Mesendoderm (in vitro differentiated cells): ENCODE measurements at regions not wholly inside any gene's neighbourhood (a gene's known extent, or its start where the extent isn't known, plus 50 kb on each side); places are given as distances from the start of the nearest gene placed in this dataset.

Experiments used
- DNase-seq: peaks from one replicate; pipeline ENCODE4 v3.0.0; 2013
- H2AK5ac ChIP-seq: 2 replicates; pipeline ENCODE4 v1.6.1; 2013; ENCODE audit warnings: low read length, inconsistent platforms
- H2BK120ac ChIP-seq: 2 replicates; pipeline ENCODE4 v1.6.1; 2013; ENCODE audit warnings: low read depth, mild to moderate bottlenecking, low read length, moderate library complexity, mixed read lengths
- H2BK15ac ChIP-seq: replicated peaks from 2 replicates; pipeline ENCODE4 v1.6.1; 2013; ENCODE audit warnings: low read depth, mild to moderate bottlenecking, moderate library complexity
- H2BK5ac ChIP-seq: 2 replicates; pipeline ENCODE4 v1.6.1; 2013; ENCODE audit warnings: low read length, inconsistent platforms
- H3K18ac ChIP-seq: 2 replicates; pipeline ENCODE4 v1.6.1; 2013; ENCODE audit warnings: mild to moderate bottlenecking, low read length, mixed read lengths
- H3K23ac ChIP-seq: one replicate; pipeline ENCODE4 v1.6.1; 2013; ENCODE audit warnings: low read length
- H3K27ac ChIP-seq: 2 replicates; pipeline ENCODE4 v1.5.1; 2013; ENCODE audit warnings: low read depth, mild to moderate bottlenecking, inconsistent platforms, low read length, moderate library complexity
- H3K27me3 ChIP-seq: 2 replicates; pipeline ENCODE4 v1.6.1; 2013; ENCODE audit warnings: low read length, control low read depth, mild to moderate bottlenecking, inconsistent platforms; ENCODE audit not compliant: insufficient read depth, poor library complexity
- H3K36me3 ChIP-seq: 2 replicates; pipeline ENCODE4 v1.6.1; 2013; ENCODE audit warnings: low read length, inconsistent platforms; ENCODE audit not compliant: control insufficient read depth, insufficient read depth
- H3K4ac ChIP-seq: one replicate; pipeline ENCODE4 v1.6.1; 2013; ENCODE audit warnings: low read depth, mild to moderate bottlenecking, low read length, moderate library complexity
- H3K4me1 ChIP-seq: 2 replicates; pipeline ENCODE4 v1.6.1; 2013; ENCODE audit warnings: low read depth, low read length, inconsistent platforms; ENCODE audit not compliant: control insufficient read depth
- H3K4me2 ChIP-seq: 2 replicates; pipeline ENCODE4 v1.6.1; 2013; ENCODE audit warnings: low read length
- H3K4me3 ChIP-seq: 2 replicates; pipeline ENCODE4 v1.5.1; 2013; ENCODE audit warnings: mild to moderate bottlenecking, low read length
- H3K56ac ChIP-seq: one replicate; pipeline ENCODE4 v1.6.1; 2013; ENCODE audit warnings: low read length
- H3K79me1 ChIP-seq: 2 replicates; pipeline ENCODE4 v1.6.1; 2013; ENCODE audit warnings: low read length, inconsistent platforms
- H3K79me2 ChIP-seq: 2 replicates; pipeline ENCODE4 v1.6.1; 2013; ENCODE audit warnings: mild to moderate bottlenecking, low read length; ENCODE audit not compliant: control insufficient read depth, insufficient read depth
- H3K9ac ChIP-seq: 2 replicates; pipeline ENCODE4 v1.6.1; 2013; ENCODE audit warnings: low read length, inconsistent platforms
- H4K5ac ChIP-seq: one replicate; pipeline ENCODE4 v1.6.1; 2013; ENCODE audit warnings: low read length
- H4K8ac ChIP-seq: one replicate; pipeline ENCODE4 v1.6.1; 2013; ENCODE audit warnings: low read depth, mild to moderate bottlenecking, control low read depth, low read length, moderate library complexity
- WGBS: extraction: QIAGEN DNeasy Blood & Tissue Kit; methylation state at CpG from one replicate; pipeline ENCODE4 v1.1.7; 2013; ENCODE audit warnings: low lambda C conversion rate, missing lambda C conversion rate; ENCODE audit not compliant: insufficient coverage; ENCODE audit errors: extremely low coverage; 5-methylcytosine and 5-hydroxymethylcytosine counted together

GRCh38 chr6:67974931-67975330 is 660.2 kb upstream of the ADGRB3 start:
- Histone ChIP-seq H3K4ac (no peak overlapping the region), H3K23ac (no peak overlapping the region), H3K18ac (no peak overlapping the region), H3K4me1 (no peaks in the 10 kb centered on the region), H3K9ac (no peak overlapping the region), H3K27me3 (no peaks in the 10 kb centered on the region), H2BK5ac (no peak overlapping the region), H3K4me2 (no peak overlapping the region), H4K8ac (no peak overlapping the region), H3K79me2 (no peaks in the 10 kb centered on the region), H2AK5ac (no peak overlapping the region), H3K79me1 (no peaks in the 10 kb centered on the region), H2BK15ac (no peak overlapping the region), H4K5ac (no peak overlapping the region), H3K4me3 (no peak overlapping the region), H3K36me3 (no peaks in the 10 kb centered on the region), H3K56ac (no peak overlapping the region), H2BK120ac (no peak overlapping the region), H3K27ac (no peak overlapping the region)
- DNase-seq: no peak

- H3K4ac ChIP-seq: no peak overlapping the region
- H3K79me2 ChIP-seq: no peaks in the 10 kb centered on the region
- no peak overlapping the region for H4K8ac ChIP-seq
- no peaks in the 10 kb centered on the region for H3K36me3 ChIP-seq
- no peaks in the 10 kb centered on the region for H3K4me1 ChIP-seq
- H3K56ac ChIP-seq: no peak overlapping the region
- no peak overlapping the region for H4K5ac ChIP-seq
- H3K27ac ChIP-seq: no peak overlapping the region
- 100% methylated on average over 1 of the region's 1 CpG for whole genome bisulfite sequencing
- H3K4me2 ChIP-seq: no peak overlapping the region
- H3K27me3 ChIP-seq: no peaks in the 10 kb centered on the region
- no peak overlapping the region for H3K4me3 ChIP-seq
- no peak overlapping the region for H3K23ac ChIP-seq
- H3K18ac ChIP-seq: no peak overlapping the region
- no peak overlapping the region for H3K9ac ChIP-seq
- H2BK120ac ChIP-seq: no peak overlapping the region
- H2BK5ac ChIP-seq: no peak overlapping the region
- no peak for DNase-seq
- H3K79me1 ChIP-seq: no peaks in the 10 kb centered on the region
- no peak overlapping the region for H2BK15ac ChIP-seq
- H2AK5ac ChIP-seq: no peak overlapping the region
Observed at GRCh38 chr6:67971812-67972211, 663.3 kb upstream of the ADGRB3 start.

GRCh38 chr6:67966830-67967229 is 668.3 kb upstream of the ADGRB3 start:
- Histone ChIP-seq H3K79me1 (no peaks in the 10 kb centered on the region), H3K56ac (no peak overlapping the region), H3K9ac (no peak overlapping the region), H3K27ac (no peak overlapping the region), H3K23ac (no peak overlapping the region), H3K4me1 (no peaks in the 10 kb centered on the region), H2BK120ac (no peak overlapping the region), H2BK15ac (no peak overlapping the region), H3K79me2 (no peaks in the 10 kb centered on the region), H4K5ac (no peak overlapping the region), H4K8ac (no peak overlapping the region), H3K36me3 (no peaks in the 10 kb centered on the region), H3K18ac (no peak overlapping the region), H2AK5ac (no peak overlapping the region), H3K4ac (no peak overlapping the region), H3K4me2 (no peak overlapping the region), H3K4me3 (no peak overlapping the region), H2BK5ac (no peak overlapping the region), H3K27me3 (no peaks in the 10 kb centered on the region)
- WGBS: no CpG with 5 or more reads among the region's 1 CpG
- no peak for DNase-seq

- no peak overlapping the region for H2BK15ac ChIP-seq
- no peak overlapping the region for H4K8ac ChIP-seq
- no peak overlapping the region for H3K4me3 ChIP-seq
- no peak overlapping the region for H3K56ac ChIP-seq
- no peak overlapping the region for H4K5ac ChIP-seq
- no peaks in the 10 kb centered on the region for H3K79me2 ChIP-seq
- no peaks in the 10 kb centered on the region for H3K27me3 ChIP-seq
- H3K18ac ChIP-seq: no peak overlapping the region
- H3K23ac ChIP-seq: no peak overlapping the region
- H3K9ac ChIP-seq: no peak overlapping the region
- no peaks in the 10 kb centered on the region for H3K79me1 ChIP-seq
- no peak overlapping the region for H2BK120ac ChIP-seq
- H2AK5ac ChIP-seq: no peak overlapping the region
- H3K4me1 ChIP-seq: no peaks in the 10 kb centered on the region
- no peak overlapping the region for H2BK5ac ChIP-seq
- H3K4me2 ChIP-seq: no peak overlapping the region
- H3K4ac ChIP-seq: no peak overlapping the region
- H3K36me3 ChIP-seq: no peaks in the 10 kb centered on the region
- H3K27ac ChIP-seq: no peak overlapping the region
- DNase-seq: peak; percentile 37
Observed at GRCh38 chr6:67956352-67956751, 678.7 kb upstream of the ADGRB3 start.

GRCh38 chr6:67952948-67953347 is 682.1 kb upstream of the ADGRB3 start:
- WGBS: no CpG with 5 or more reads among the region's 1 CpG
- no peak overlapping the region for H2BK5ac ChIP-seq
- DNase-seq: no peak

GRCh38 chr6:67952121-67952520 is 683.0 kb upstream of the ADGRB3 start:
- no peak overlapping the region for H3K56ac ChIP-seq
- H3K27me3 ChIP-seq: no peaks in the 10 kb centered on the region
- no CpG with 5 or more reads among the region's 1 CpG for whole genome bisulfite sequencing
- H3K79me2 ChIP-seq: no peaks in the 10 kb centered on the region
- no peak overlapping the region for H4K5ac ChIP-seq
- no peak overlapping the region for H3K4me3 ChIP-seq
- no peaks in the 10 kb centered on the region for H3K36me3 ChIP-seq
- H3K4me2 ChIP-seq: no peak overlapping the region
- H2BK120ac ChIP-seq: no peak overlapping the region
- no peak overlapping the region for H3K27ac ChIP-seq
- no peak overlapping the region for H3K9ac ChIP-seq
- H3K18ac ChIP-seq: no peak overlapping the region
- no peak overlapping the region for H3K4ac ChIP-seq
- H2BK5ac ChIP-seq: no peak overlapping the region
- H2BK15ac ChIP-seq: no peak overlapping the region
- H3K23ac ChIP-seq: no peak overlapping the region
- H4K8ac ChIP-seq: no peak overlapping the region
- H3K4me1 ChIP-seq: no peaks in the 10 kb centered on the region
- no peak for DNase-seq
- no peaks in the 10 kb centered on the region for H3K79me1 ChIP-seq
- H2AK5ac ChIP-seq: no peak overlapping the region

More at GRCh38 chr6:67952948-67953347, 682.1 kb upstream of the ADGRB3 start:
- no peak overlapping the region for H3K9ac ChIP-seq
- no peak overlapping the region for H2BK120ac ChIP-seq
- H3K23ac ChIP-seq: no peak overlapping the region
- H2AK5ac ChIP-seq: no peak overlapping the region
- no peak overlapping the region for H3K56ac ChIP-seq
- no peak overlapping the region for H4K5ac ChIP-seq
- no peaks in the 10 kb centered on the region for H3K4me1 ChIP-seq
- H3K79me1 ChIP-seq: no peaks in the 10 kb centered on the region
- no peak overlapping the region for H3K18ac ChIP-seq
- H2BK15ac ChIP-seq: no peak overlapping the region
- H3K4ac ChIP-seq: no peak overlapping the region
- no peak overlapping the region for H3K27ac ChIP-seq
- H4K8ac ChIP-seq: no peak overlapping the region
- H3K4me2 ChIP-seq: no peak overlapping the region
- H3K79me2 ChIP-seq: no peaks in the 10 kb centered on the region
- H3K36me3 ChIP-seq: no peaks in the 10 kb centered on the region
- no peaks in the 10 kb centered on the region for H3K27me3 ChIP-seq
- H3K4me3 ChIP-seq: no peak overlapping the region
